NCI-H1436 treated with DMSO at 0.1 percent for 48 hours (cell line): ENCODE measurements at regions not wholly inside any gene's neighbourhood (a gene's known extent, or its start where the extent isn't known, plus 50 kb on each side); places are given as distances from the start of the nearest gene placed in this dataset.

ENCODE experiments used
- DNase-seq: peaks from one replicate; lab custom pipeline; 2025; lab: John Stamatoyannopoulos, UW

DNA sequence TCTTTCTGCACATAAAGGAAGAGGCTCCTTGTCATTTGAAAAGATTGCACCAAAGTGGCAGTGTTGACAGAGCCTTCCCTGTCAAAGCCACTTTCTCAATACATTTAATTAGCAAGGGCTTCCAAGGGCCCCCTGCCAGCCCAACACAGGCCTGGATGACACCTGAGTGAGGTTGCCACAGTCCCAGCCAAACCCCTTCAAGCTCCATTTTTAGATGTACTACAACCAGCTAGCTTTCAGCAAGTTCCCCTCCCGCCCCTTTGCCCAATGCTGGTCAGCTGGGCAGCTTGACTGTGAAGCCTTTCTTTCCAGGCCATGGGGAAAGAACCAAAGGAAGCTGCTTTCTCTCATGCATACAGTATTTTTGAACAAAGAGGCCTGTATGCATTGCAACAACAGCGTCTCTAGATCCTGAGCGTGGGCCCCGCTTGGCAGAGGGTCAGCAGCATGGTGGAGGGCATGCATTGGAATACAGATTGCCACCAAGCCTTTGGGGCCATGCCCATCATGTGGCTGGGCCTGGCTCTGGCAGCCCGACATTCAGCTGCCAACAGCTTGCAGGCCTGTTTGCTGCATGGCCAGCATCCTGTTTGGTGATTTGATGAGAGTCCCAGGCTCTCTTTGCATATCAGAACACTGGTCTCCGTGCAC lies 261.1 kb upstream of the GATB start:
- DNase-seq = no peak

DNA sequence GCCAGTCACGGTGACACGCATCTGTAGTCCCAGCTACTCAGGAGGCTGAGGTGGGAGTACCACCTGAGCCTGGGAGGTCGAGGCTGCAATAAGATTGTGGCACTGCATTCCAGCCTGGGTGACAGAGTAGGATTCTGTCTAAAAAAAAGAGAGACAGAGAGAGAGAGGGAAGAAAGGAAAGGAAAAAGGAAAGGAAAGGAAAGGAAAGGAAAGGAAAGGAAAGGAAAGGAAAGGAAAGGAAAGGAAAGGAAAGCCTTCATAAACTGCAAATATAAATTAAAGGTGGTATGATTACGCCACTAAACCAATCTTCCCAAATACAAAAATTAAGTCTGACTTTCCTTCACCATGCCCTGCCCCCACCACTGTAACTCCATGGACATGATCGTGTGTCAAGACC lies 259.3 kb upstream of the GATB start:
- no peak for DNase-seq

DNA sequence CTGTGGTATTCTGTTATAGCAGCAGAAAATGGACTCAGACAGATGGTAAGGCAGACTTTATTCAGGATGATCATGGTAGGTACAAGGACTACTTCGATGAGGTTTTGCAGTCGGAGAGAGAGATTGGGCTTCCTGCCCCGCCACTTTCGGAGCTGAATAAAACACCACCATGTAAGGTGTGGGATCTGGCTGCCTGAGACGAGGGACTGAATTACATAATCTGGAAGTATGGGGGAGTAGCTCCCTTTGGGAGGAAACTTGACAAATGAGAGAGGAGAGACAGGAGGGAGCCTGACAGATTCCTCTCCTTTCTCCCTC lies 255.5 kb upstream of the GATB start:
- no peak for DNase-seq

DNA sequence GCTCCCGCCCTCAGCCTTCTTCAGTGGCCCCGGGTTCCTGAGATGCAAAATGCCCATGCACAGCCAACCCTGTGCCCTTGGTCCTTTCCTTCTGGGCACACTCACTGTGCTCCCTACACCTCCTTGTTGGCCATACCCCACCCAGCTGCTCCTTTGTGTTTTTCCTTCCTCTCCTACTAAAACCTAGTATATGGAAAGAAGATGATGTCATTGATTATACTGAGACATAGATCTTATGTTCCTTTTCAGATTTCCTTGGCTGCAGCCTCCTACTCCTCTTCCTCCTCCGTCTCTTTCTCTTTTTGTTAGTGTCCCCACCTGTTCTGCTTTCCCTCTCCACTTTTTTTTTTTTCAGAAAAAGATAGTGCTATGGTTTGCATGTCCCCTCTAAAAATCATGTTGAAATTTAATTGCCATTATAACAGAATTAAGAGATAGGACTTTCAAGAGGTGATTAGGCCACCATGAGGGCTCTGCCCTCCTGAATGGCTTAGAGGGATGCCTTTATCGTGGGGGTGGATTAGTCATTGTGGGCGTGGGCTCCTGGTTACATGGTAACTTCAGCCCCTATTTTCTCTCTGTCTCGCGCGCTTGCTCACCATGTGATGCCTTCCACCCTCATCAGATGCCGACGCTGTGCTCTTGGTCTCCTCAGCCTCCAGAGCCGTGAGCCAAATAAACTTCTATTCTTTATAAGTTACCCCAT lies 254.9 kb upstream of the GATB start:
- no peak for DNase-seq

DNA sequence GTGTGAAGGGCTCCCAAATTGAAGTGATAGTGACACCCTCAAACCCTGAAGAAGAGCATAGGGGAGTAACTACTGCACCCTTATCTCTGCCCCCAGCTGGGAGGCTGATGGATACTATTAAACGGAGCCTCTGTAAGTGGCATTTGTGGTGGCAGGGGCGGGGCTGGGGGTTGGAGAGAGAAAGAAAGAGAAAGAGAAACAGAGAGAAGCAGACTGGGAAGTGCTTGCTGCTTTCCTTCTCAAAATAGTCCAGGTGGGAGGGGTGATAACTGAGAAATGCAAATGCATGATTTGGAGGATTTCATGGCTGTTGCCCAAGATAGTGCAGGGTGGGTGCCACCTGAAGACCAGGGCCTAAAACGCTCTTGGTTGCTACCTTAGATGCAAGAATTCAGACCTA lies 253.5 kb upstream of the GATB start:
- DNase-seq = no peak

DNA sequence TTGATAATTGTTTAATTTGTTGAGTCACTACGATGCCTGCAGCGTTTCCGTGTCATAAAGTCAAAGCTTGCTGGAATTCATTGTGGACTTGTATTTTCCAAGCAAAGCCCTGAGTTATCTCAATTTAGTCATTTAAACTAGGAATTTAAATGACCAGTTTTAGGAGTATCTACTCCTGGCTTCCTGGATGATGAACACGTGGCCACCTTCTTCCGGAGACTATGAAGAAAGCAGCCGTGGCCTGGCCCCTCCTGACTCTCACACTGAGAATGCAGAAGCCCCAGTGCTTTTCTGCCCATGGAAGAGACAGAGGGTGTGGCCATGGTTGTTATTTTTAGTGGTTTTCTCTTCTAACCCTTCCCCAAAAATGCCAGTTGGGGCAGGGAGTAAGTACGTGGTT lies 250.7 kb upstream of the GATB start:
- DNase-seq = no peak

DNA sequence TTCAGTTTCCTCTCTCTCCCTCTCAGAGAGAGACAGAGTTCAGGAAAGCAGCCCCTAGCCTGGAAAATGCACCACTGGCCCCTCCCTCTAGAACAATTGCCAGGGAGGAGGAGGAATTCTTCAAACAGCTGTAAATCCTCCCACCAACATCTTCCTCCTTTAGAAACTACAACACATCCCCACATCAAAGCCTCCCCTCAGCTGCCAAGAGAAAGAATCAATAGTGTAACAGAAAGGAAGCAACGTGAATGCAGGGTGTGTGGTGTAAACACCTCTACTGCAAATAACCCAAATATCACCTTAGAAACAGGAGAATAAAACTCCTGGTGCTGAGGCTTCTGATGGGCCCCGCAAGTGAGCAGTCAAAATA lies 249.9 kb upstream of the GATB start:
- no peak for DNase-seq

DNA sequence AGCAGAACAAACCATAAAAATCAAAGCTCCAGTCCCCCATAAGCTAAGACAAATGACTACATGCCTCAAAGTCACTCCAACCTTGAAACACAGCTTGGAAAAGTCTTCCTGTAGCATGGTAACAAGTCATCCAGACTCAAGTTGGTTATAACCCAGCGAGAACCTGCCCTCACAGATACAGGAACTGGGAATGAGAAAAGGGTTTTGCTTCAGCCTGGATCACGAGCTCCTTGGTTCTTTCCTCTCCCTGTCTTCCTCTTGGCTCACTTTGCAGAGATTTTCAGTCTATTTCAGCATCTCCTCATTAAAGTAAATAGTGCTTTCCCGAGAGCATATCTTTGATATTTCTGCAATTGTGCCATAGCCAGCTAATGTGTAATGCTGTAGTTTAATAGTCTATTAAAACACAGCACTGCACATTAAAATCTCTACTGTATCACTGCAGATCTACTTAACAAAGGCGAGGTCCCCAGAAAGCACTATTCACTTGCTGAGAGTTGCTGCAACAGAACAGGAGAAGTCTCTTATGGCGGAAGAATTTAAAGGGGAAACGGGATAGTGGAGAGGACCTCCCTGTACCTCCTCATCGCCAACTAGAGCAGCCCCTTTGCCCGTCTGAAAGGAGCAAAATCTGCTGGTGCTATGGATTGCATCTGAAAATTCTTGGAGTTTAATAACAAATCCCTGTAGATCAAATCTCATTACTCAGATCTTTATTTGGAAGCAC lies 249.3 kb upstream of the GATB start:
- no peak for DNase-seq

DNA sequence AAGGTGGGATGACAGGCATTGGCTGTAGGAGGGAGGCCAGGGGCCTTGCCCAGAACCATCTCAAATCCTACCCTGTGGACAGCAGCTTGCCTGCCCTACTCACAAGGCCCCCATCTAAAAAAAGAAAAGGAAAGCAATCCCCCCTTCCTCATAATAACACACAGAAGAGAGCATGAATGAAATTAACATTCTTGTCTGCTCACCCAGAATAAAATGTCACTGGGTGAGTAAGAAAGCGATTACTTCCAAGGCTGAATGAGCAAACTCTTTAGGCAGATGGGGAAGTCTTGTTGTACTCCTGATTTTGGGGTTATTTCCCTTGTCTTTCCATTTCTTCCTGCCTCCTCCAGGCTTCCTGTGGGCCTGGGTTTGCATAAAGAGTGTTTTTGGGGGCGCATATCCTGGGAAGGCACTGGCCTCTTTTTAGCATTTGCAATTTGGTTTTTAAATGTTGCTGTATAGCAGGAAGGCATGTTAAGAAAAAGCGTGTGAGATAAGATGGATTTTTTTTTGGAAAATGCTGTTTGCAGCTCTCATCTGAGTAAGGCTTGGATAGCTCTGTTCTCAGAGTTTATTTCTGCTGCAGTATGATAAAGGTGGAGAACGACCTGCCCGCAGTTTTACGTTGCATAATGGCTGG lies 248.3 kb upstream of the GATB start:
- DNase-seq = no peak

DNA sequence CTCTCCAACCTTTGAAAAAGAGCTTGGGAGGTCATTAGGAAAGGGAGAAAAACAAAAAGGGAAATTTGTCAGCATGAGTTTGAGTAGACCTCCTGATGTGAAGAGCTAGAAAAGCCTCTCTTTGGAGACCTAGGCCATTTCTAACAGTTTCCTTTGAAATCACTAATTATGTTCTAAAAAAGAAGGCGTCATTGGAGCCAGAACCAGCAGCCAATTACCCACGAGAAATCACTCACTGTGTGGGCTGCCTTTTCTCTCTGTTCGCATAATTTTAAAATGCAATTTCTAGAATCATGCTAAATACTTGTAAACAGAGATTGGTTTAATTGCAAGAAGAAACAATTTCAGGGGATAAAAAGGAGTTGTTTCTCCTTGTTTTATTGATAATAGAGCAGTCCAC lies 246.3 kb upstream of the GATB start:
- DNase-seq = no peak

DNA sequence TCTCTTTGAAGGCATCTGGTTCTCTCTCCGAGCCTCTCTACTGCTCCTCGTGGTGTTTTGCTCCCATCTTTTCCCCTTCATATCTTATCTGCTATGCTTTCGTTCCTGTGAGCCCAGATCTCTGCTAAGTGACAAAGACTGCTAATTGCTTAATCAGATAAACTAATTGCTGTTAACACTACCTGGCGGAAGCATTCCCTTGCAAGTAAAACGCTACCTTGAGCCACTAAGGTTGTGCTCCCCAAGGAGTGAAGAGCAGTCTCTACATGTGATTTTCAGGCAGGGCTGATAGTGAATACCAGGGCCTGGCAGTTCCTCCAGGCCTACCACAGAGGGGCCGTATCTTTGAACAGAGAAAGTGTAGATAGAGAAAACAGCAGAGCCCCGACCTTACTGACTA lies 244.0 kb upstream of the GATB start:
- DNase-seq = no peak

DNA sequence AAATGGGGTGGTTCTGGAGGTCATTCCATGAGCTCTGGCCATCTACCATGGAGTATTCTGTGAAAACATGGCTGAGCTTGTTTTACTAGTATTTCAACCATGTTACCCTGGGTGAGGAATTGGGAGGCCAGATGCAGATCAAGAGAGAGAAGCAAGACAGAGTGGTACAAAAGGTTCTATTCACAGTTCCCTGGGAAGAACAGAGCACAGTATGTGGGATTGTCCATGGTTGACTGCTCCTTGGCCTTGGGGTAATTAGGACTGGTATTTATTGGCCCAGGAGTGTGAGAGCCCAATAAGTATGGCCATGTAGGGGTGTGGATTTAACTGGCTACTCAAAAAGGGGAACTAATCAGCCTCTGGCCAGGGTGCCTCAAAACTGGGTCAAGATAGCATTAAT lies 239.7 kb upstream of the GATB start:
- DNase-seq = no peak

DNA sequence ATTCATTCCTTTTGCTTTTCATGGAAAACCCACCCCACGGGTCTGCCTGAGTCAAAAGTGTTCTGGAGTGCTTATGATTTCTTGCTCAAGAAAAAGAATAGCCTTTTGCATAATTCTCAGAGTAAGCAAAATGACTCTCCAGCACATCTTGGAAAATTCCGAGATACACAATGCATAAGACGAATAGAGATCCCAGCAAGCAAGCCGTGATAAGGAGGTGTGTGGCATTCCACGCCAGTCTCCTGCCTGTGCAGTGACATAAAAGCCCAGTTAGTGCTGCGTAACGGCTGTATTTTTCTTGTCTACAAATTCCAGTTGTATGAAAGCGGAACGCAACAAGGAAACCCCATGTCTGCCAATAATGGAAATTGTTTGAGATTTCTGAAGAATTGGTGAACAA lies 237.9 kb upstream of the GATB start:
- no peak for DNase-seq

DNA sequence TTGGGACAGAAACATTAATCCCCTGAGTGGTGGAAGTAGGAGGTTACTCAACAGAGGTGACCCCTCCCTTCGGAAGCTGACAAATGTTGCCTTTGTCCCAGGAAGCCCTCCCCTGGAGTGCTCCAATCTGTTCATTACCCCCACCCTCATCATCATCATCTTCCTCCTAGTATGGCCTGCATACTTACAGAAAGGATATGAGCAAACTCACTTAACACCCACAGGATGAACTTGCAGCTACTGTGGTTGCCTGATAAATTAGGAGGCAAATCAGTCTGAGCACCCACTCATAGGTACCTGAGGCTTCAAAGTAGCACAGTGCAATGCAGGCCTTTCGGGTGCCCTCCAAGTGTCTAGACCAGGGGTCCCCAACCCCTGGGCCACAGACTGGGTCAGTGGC lies 236.7 kb upstream of the GATB start:
- no peak for DNase-seq

DNA sequence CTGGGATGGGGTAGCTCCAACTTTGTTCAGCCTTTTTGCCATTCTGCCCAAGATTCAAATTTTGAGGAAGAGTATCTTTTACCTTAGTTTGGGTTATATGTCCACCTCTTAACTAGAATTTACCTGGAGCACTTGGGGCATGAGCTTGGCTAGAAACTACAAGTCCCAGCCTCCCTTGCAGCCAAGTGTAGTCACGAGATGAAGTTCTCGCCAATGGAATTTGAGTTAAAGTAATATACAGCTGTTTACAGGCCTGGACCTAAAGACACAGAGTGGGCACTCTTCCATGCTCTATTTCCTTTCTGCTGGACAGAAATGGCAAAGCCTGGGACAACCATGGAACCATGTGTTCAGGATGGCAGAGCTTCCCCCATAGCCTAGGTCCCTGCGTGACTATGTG lies 233.6 kb upstream of the GATB start:
- DNase-seq = no peak

DNA sequence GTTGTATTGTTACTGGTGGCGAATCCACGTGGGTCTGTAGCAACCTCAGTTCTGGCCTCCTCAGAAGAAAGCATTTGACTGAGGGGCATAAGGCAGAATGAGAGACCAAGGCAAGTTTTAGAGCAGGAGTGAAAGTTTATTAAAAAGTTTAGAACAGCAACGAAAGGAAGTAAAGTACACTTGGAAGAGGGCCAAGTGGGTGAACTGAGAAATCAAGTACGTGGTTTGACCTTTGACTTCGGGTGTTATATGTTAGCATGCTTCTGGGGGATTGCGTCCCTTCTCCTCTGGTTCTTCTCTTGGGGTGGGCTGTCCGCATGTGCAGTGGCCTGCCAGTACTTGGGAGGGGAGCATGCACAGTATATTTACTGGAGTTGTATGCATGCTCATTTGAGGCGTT lies 232.7 kb upstream of the GATB start:
- no peak for DNase-seq

DNA sequence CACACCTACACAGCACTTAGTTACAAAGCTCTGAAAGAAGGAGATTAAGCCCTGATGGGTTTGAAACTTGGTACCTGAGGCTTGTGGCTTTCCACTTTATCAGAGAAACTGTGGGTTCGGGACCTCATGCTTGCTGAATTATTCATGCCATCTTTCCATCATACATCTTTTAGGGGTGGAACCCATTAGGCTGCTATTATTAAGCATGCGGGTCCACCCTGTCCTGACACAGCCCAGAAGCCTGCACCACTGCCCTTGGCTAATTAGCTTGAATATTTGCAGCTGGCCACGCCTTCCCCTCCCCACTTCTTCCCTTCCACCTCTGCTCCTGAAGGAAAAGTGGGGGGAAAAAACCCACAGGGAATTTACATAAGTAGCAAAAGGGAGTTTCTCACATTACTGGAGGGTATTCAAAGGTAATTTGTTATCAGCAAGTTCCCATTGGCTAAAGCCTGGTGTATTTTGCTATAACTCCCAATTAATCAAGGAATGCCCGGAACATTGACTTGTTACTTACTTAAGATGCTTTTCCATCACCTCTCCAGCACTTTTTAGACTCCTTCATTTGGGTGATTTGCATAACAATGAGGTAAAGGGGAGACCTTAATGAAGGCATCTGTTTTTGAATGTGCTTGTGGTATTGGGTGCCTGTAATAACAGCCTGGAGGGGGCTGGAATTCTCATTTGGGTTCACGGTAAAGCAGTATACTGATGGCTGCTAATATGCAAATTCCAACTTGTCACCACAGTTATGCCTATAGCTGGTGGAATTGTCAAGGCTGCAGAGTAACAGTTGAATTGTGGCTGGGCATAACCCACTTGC lies 231.7 kb upstream of the GATB start:
- DNase-seq = no peak

DNA sequence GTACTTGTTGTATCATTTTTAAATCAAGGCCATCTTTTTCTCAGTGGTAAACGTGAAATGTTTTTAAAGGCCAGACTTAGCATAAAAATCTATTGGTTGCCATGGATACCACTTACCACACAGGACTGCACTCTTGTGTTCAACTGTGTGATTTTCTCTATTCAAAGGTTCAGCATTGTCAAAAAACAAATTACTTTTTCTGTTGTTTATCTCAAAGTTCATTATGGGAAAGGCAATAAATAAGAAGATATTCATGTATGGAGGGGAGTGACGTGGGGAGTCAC lies 231.0 kb upstream of the GATB start:
- no peak for DNase-seq

DNA sequence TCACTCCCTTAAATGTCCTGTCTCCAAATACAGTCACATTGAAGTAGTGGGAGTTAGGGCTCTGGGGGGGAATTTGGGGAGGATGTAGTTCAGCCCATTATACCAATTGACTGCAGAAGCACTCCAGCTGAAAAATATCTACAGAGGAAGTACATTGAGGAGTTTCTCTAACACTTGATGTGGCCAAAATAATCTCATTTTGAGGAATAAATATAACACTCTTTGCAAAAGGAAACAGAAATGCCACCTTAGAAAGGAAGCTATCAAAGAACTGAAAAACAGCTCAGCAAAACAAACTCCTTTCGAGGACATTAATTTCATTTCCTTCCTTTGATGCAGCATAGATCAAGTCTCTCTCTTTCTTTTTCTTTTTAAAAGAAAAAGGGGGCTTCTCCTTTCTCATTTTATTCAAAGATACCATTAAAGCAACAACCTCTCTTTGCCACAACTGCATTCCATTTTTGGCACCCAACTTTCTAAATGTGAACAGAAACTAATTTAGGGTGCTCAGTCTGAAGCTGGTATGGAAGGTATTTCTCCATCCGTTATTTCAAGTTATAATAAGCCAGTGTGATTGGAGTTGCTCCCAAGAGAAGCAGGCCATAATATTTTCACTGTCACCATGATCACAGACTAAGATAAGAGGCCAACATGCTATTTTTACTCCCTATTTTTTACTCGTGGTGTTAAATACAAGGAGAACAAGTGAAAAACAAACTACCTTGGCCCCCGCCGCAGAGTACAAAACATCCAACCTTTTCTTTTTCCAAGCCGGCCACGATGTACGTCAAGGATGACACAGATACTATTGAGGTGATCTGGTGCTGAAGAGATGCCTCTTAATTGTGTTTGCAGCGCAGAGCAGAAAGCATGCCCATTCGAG lies 230.4 kb upstream of the GATB start:
- no peak for DNase-seq

DNA sequence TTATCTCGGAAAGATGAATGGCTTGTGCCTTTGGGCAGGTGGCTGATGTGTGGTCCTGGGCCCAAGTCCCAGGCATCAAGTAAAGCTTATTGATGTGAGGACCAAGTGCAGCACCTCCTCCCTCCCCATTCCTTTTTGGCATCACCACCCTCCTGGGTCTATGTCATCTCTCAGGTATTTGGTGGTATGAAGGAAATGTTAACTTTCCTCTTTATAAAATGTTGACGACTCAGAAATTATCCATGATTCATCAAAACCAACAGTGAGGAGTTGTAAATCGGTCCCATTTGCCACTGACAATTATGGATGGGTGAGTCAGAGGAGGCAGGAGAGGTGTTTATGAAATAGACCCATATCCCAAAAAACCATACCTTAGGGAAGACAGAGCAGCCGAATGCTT lies 229.4 kb upstream of the GATB start:
- DNase-seq = no peak

DNA sequence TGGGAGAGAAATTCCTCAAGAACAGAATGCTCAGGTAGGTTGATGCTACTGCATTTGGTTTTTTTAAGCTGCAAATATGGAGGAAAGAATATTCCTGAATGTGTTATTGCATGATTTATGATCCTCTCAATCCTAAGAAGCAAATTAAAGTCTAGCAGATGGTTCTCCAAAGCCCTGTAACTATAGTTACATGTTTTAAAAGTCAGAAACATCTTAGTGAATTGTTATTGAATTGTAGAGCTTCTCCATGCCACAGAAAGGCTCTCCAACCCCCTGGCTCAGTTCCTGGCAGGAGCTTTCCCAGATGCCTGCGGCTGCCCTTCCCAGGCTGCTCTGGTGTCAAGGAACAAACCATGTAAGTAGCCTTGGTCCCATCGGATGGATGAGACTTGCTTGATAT lies 227.8 kb upstream of the GATB start:
- DNase-seq = no peak

DNA sequence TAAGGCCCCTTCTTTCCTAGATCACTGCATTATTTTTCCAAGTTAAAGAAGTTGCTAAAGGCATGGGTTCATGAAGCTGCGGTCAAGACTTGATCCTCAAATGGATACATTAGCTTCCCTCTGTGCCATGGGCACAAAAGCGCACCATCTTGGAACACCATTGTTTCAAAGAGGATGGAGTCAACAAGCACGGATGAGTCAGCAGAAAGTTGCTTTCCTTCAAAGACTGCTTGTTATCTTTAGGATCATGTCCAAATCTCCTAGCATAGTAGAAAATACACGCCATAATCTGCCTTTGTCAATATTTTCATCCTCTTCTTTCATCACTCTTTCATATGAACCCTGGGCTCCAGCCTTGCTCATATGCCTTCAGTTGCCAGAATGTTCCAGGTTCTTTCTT lies 226.8 kb upstream of the GATB start:
- no peak for DNase-seq
